IMR-90 (cell line): ENCODE measurements at regions not wholly inside any gene's neighbourhood (a gene's known extent, or its start where the extent isn't known, plus 50 kb on each side); places are given as distances from the start of the nearest gene placed in this dataset.
"Not testable (repeated sequence)": the region's sequence is repeated elsewhere in the genome, so short reads cannot be mapped to it uniquely, and the experiment has no call there.

Experiments
- ATAC-seq: fragments of 200-7000 bp; cut with Tn5 transposase; 2 replicates; pipeline ENCODE4 v1.9.1; 2020; ENCODE audit warnings: low read depth, mild to moderate bottlenecking, moderate library complexity
- BruUV-seq: library from RNA; stranded (reverse); fragments of 400-500 nt; replicated peaks from 2 replicates; lab custom pipeline; 2021; lab: Mats Ljungman, UMichigan
- CTCF ChIA-PET: fragments of 300-600 bp; formaldehyde crosslinking; extraction: SDS; loops from one replicate; lab custom pipeline; 2021; ENCODE audit warnings: antibody characterized with exemption; lab: Yijun Ruan, JAX
- POLR2A ChIA-PET: fragments of 300-600 bp; sonication (Branson Sonifier 250); formaldehyde crosslinking; loops from one replicate; lab custom pipeline; 2022; ENCODE audit warnings: antibody characterized with exemption; ENCODE audit not compliant: unreplicated experiment; lab: Charles Lee
- DNase-seq: peaks from one replicate; pipeline ENCODE4 v3.0.0; 2013
- H2AFZ ChIP-seq: replicated peaks from 2 replicates; pipeline ENCODE3; 2013; ENCODE audit warnings: low read length, mild to moderate bottlenecking; ENCODE audit not compliant: poor library complexity
- H2AK5ac ChIP-seq: 2 replicates; pipeline ENCODE4 v1.6.1; 2013; ENCODE audit warnings: low read depth, low read length, inconsistent platforms
- H2AK9ac ChIP-seq: replicated peaks from 2 replicates; pipeline ENCODE3; 2013; ENCODE audit warnings: mild to moderate bottlenecking, low read depth, low read length, moderate library complexity; ENCODE audit not compliant: poor library complexity
- H2BK120ac ChIP-seq: 2 replicates; pipeline ENCODE4 v1.6.1; 2013; ENCODE audit warnings: low read depth, low read length, inconsistent platforms
- H2BK15ac ChIP-seq: 3 replicates; pipeline ENCODE4 v1.6.1; 2013; ENCODE audit warnings: low read depth, low read length, inconsistent platforms
- H2BK20ac ChIP-seq: 2 replicates; pipeline ENCODE4 v1.6.1; 2013; ENCODE audit warnings: low read depth, mild to moderate bottlenecking, inconsistent platforms, low read length, moderate library complexity
- H2BK5ac ChIP-seq: 2 replicates; pipeline ENCODE4 v1.6.1; 2013; ENCODE audit warnings: mild to moderate bottlenecking, low read depth, low read length, inconsistent platforms; ENCODE audit not compliant: poor library complexity, severe bottlenecking
- H3K14ac ChIP-seq: replicated peaks from 2 replicates; pipeline ENCODE4 v1.6.1; 2013; ENCODE audit warnings: low read depth, low read length, inconsistent platforms
- H3K18ac ChIP-seq: 2 replicates; pipeline ENCODE4 v1.6.1; 2013; ENCODE audit warnings: low read depth, low read length, control low read depth
- H3K23ac ChIP-seq: 2 replicates; pipeline ENCODE4 v1.6.1; 2013; ENCODE audit warnings: low read depth, low read length, inconsistent platforms
- H3K27ac ChIP-seq: 2 replicates; pipeline ENCODE4 v1.5.1; 2013; ENCODE audit warnings: mild to moderate bottlenecking, control low read depth, low read length; ENCODE audit not compliant: insufficient read depth
- H3K27me3 ChIP-seq: 2 replicates; pipeline ENCODE4 v1.6.1; 2013; ENCODE audit warnings: low read length; ENCODE audit not compliant: control insufficient read depth, insufficient read depth
- H3K36me3 ChIP-seq: 2 replicates; pipeline ENCODE4 v1.6.1; 2013; ENCODE audit warnings: low read length, mixed read lengths; ENCODE audit not compliant: control insufficient read depth, insufficient read depth
- H3K4ac ChIP-seq: 2 replicates; pipeline ENCODE4 v1.6.1; 2013; ENCODE audit warnings: low read depth, low read length, inconsistent platforms
- H3K4me1 ChIP-seq: 2 replicates; pipeline ENCODE4 v1.6.1; 2013; ENCODE audit warnings: low read length, mixed read lengths; ENCODE audit not compliant: control insufficient read depth, insufficient read depth
- H3K4me2 ChIP-seq: 2 replicates; pipeline ENCODE4 v1.6.1; 2013; ENCODE audit warnings: low read depth, mild to moderate bottlenecking, control low read depth, low read length, moderate library complexity
- H3K4me3 ChIP-seq: 2 replicates; pipeline ENCODE4 v1.5.1; 2013; ENCODE audit warnings: low read depth, mild to moderate bottlenecking, control low read depth, low read length, moderate library complexity; ENCODE audit not compliant: insufficient read depth
- H3K56ac ChIP-seq: 2 replicates; pipeline ENCODE4 v1.6.1; 2013; ENCODE audit warnings: low read length, inconsistent platforms; ENCODE audit not compliant: insufficient read depth; ENCODE audit errors: extremely low read depth
- H3K79me1 ChIP-seq, 2 experiments: 2 replicates each; pipeline ENCODE4 v1.6.1; 2013; ENCODE audit warnings: low read length in 2 of 2, inconsistent platforms in 1 of 2, low read depth in 1 of 2
- H3K9ac ChIP-seq: 2 replicates; pipeline ENCODE4 v1.6.1; 2013; ENCODE audit warnings: low read depth, low read length, control low read depth
- H3K9me1 ChIP-seq: 2 replicates; pipeline ENCODE4 v1.6.1; 2013; ENCODE audit warnings: low read length, inconsistent platforms; ENCODE audit not compliant: insufficient read depth
- H3K9me3 ChIP-seq: 2 replicates; pipeline ENCODE4 v1.6.1; 2013; ENCODE audit warnings: low read length; ENCODE audit not compliant: control insufficient read depth, insufficient read depth
- H4K20me1 ChIP-seq: 2 replicates; pipeline ENCODE4 v1.6.1; 2013; ENCODE audit warnings: low read length, inconsistent platforms; ENCODE audit not compliant: insufficient read depth
- H4K5ac ChIP-seq: 2 replicates; pipeline ENCODE4 v1.6.1; 2013; ENCODE audit warnings: mild to moderate bottlenecking, low read depth, low read length, control low read depth
- H4K8ac ChIP-seq, 2 experiments: 2 replicates each; pipeline ENCODE4 v1.6.1; 2013; ENCODE audit warnings: low read depth in 2 of 2, low read length in 2 of 2, control low read depth in 1 of 2, inconsistent platforms in 1 of 2
- H4K91ac ChIP-seq: 2 replicates; pipeline ENCODE4 v1.6.1; 2013; ENCODE audit warnings: low read depth, low read length, inconsistent platforms; ENCODE audit not compliant: insufficient read depth
- BHLHE40 ChIP-seq: fragments of 150-350 bp; IDR thresholded peaks from 2 replicates; pipeline ENCODE4 v1.6.1; 2016; ENCODE audit warnings: mild to moderate bottlenecking, low read depth, low read length
- CHD1 ChIP-seq: IDR thresholded peaks from 2 replicates; pipeline ENCODE4 v1.6.1; 2012; ENCODE audit warnings: low read depth, low read length, improper control_type of control experiment
- WGBS, 2 experiments: methylation state at CpG; one replicate each; pipeline versions ENCODE4 v1.1.5 to v1.1.7; 2013; ENCODE audit warnings: missing lambda C conversion rate in 2 of 2; ENCODE audit not compliant: insufficient read length in 1 of 2; ENCODE audit errors: extremely low coverage in 2 of 2; 5-methylcytosine and 5-hydroxymethylcytosine counted together
- dilution Hi-C: fragments of 300-500 bp; cut with HindIII; formaldehyde crosslinking; loops from one replicate; pipeline ENCODE4 v1.14.3; 2018; ENCODE audit warnings: low sequenced_read_pairs; ENCODE audit not compliant: unreplicated experiment
- in situ Hi-C: fragments of 300-500 bp; cut with MboI; formaldehyde crosslinking; loops from 3 replicates; pipeline ENCODE4 v1.14.3; 2019; ENCODE audit warnings: low sequenced_read_pairs, inconsistent platforms, mixed read lengths
- intact Hi-C: fragments of 100-400 bp; cut with micrococcal nuclease; formaldehyde crosslinking; loops from 2 replicates; pipeline ENCODE4 v1.10.0; 2022

DNA sequence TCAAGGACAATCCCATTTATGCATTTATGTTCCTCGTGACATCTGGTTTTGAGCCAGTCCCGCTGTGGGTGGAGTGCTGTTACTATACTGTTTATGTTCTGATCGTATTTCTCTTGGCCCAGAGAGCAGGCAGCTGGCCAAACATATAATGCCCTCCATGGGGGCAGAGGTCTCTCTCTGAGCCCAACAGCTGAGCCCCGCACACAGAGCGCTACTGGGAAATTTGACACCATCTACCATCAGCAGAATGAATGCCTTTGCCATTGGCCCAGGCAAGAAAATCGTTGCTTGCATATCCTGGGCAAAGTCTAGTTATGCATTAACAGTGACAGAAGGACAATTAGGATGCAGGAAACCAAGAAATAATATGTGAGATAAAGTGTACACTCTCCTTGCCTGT, 126.8 kb upstream of the CACNA1A start:
- H3K79me1 ChIP-seq, result no peaks in the 10 kb centered on the region; a peak in 1 of 4 replicates
- H2AK5ac ChIP-seq, result no peak overlapping the region
- peak overlapping the region; percentile 75; the same call in 1 of the 2 replicates for H2BK120ac ChIP-seq
- H3K4ac ChIP-seq, result no peak overlapping the region
- peak overlapping the region; percentile 48 for H2BK5ac ChIP-seq
- H3K9me1 ChIP-seq, result peaks cover 4% of the 10 kb centered on the region; the same call in 1 of the 2 replicates
- no TSS peak for BruUV-seq
- DNase-seq (peak; percentile 79), ATAC-seq (peak; percentile 84)
- intact Hi-C loops, result no loop called here
- 0% methylated on average over 1 of the region's 6 CpGs; no CpG with 5 or more reads in 1 of the 2 experiments for WGBS, 2 experiments
- H3K4me1 ChIP-seq, result peaks cover 8% of the 10 kb centered on the region
- 0 out of 2 replicates have a peak, but pooled peaks cover 4% of the 10 kb centered on the region for H3K9me3 ChIP-seq
- in situ Hi-C loops, result no loop called here
- no peak overlapping the region for H4K91ac ChIP-seq
- peak overlapping the region; percentile 77; the same call in 1 of the 2 replicates for H3K18ac ChIP-seq
- no peaks in the 10 kb centered on the region for H4K20me1 ChIP-seq
- dilution Hi-C loops, result no loop called here
- ChIA-PET POLR2A (no interaction called here), CTCF (no interaction called here)
- H2BK20ac ChIP-seq, result peak overlapping the region; percentile 27; the same call in 1 of the 2 replicates
- peak overlapping the region; percentile 42; the same call in 1 of the 2 replicates for H4K5ac ChIP-seq
- no peak overlapping the region for H3K23ac ChIP-seq
- H3K36me3 ChIP-seq, result no peaks in the 10 kb centered on the region
- peak overlapping the region; percentile 56; the same call in 1 of the 2 replicates for H3K14ac ChIP-seq
- H3K27me3 ChIP-seq, result no peaks in the 10 kb centered on the region
- H4K8ac ChIP-seq, result peak overlapping the region; percentile 41 to 45
- TF ChIP-seq BHLHE40, result no peak
- no peak for TF ChIP-seq CHD1
- no peak overlapping the region for H2BK15ac ChIP-seq
- H2AK9ac ChIP-seq, result peak overlapping the region; percentile 29
- H3K9ac ChIP-seq, result no peak overlapping the region
- no peak overlapping the region; the same call in 1 of the 2 replicates for H3K56ac ChIP-seq
- H2AFZ ChIP-seq, result peak overlapping the region; percentile 64
- H3K4me2 ChIP-seq, result peak overlapping the region; percentile 60
- no peak overlapping the region for H3K4me3 ChIP-seq
- no peak overlapping the region for H3K27ac ChIP-seq

DNA sequence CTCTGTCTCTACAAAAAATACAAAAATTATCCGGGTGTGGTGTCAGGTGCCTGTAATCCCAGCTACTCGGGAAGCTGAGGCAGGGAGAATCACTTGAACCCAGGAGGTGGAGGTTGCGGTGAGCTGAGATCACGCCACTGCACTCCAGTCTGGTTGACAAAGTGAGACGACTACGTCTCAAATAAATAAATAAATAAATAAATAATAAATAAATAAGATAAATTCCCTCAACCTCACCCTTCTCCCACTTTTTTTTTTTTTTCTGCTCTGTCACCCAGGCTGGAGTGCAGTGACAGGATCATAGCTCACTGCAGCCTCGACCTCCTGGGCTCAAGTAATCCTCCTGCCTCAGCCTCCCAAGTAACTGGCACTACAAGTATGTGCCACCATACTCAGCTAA, 125.9 kb upstream of the CACNA1A start:
- H3K14ac ChIP-seq, H4K5ac ChIP-seq, H3K9me1 ChIP-seq, H4K91ac ChIP-seq, H4K8ac ChIP-seq, H3K18ac ChIP-seq, H2BK20ac ChIP-seq, H2BK5ac ChIP-seq, ATAC-seq, H3K56ac ChIP-seq, DNase-seq, H3K36me3 ChIP-seq, H3K27ac ChIP-seq, H3K9ac ChIP-seq, H3K4me3 ChIP-seq, H2AFZ ChIP-seq, H3K27me3 ChIP-seq, H4K20me1 ChIP-seq, intact Hi-C loops, dilution Hi-C loops, in situ Hi-C loops, H3K9me3 ChIP-seq, H3K79me1 ChIP-seq, H3K4me2 ChIP-seq, POLR2A ChIA-PET, H2BK120ac ChIP-seq, H2AK5ac ChIP-seq, H2BK15ac ChIP-seq, H3K23ac ChIP-seq, H3K4me1 ChIP-seq, BruUV-seq, H2AK9ac ChIP-seq: not testable (repeated sequence)
- CTCF ChIA-PET, result interaction anchor here (0.7 kb wide), 1 partner anchor 12 kb away, joined by 3 read pairs; no protein-coding TSS in a partner anchor
- WGBS, 2 experiments, result no CpG with 5 or more reads among the region's 7 CpGs
- peak overlapping the region; percentile 82; the same call in 1 of the 2 replicates for H3K4ac ChIP-seq
